HL-60 (cell line): ENCODE measurements at regions not wholly inside any gene's neighbourhood (a gene's known extent, or its start where the extent isn't known, plus 50 kb on each side); places are given as distances from the start of the nearest gene placed in this dataset.

ENCODE experiments used
- CTCF ChIP-seq: IDR thresholded peaks from one replicate; pipeline ENCODE4 v1.5.1; 2011; ENCODE audit warnings: low read length, control low read depth, inconsistent platforms; ENCODE audit not compliant: insufficient read depth
- POLR2AphosphoS5 ChIP-seq: IDR thresholded peaks from 2 replicates; pipeline ENCODE4 v1.6.1; 2012; ENCODE audit warnings: low read depth
- REST ChIP-seq: IDR thresholded peaks from 2 replicates; pipeline ENCODE4 v1.6.1; 2012; ENCODE audit warnings: low read depth; ENCODE audit not compliant: insufficient replicate concordance
- SPI1 ChIP-seq: IDR thresholded peaks from 2 replicates; pipeline ENCODE4 v1.6.1; 2012; ENCODE audit warnings: low read depth, mild to moderate bottlenecking, borderline replicate concordance

- TF ChIP-seq CTCF: no peak
- TF ChIP-seq SPI1: no peak
- no peak for TF ChIP-seq POLR2AphosphoS5
- TF ChIP-seq REST: no peak
Measured at GRCh38 chr12:89873745-89874144, 165.1 kb upstream of the ATP2B1 start.
